ENCODE measurements at regions not wholly inside any gene's neighbourhood (a gene's known extent, or its start where the extent isn't known, plus 50 kb on each side); places are given as distances from the start of the nearest gene placed in this dataset.

- DNase-seq (ENCODE audit: low spot score): no peak
- H3K36me3 ChIP-seq (ENCODE audit: control insufficient read depth in 4 of 4, insufficient read depth in 3 of 4, low read depth in 1 of 4, low read length in 3 of 4): no peaks in the 10 kb centered on the region
Measured at GRCh38 chr11:62073061-62073460, 50.8 kb upstream of the INCENP start.

GRCh38 chr11:62071408-62071807 is 52.4 kb upstream of the INCENP start:
- no peak for DNase-seq (ENCODE audit: low spot score)
- no peaks in the 10 kb centered on the region for H3K9me3 ChIP-seq (ENCODE audit: control insufficient read depth in 4 of 4, low read length in 3 of 4)
- H3K27me3 ChIP-seq (ENCODE audit: control insufficient read depth in 4 of 4, insufficient read depth in 4 of 4, low read length in 3 of 4): no peaks in the 10 kb centered on the region
- H3K4me3 ChIP-seq (ENCODE audit: low read depth in 1 of 3, low read length in 3 of 3): no peak overlapping the region
- TF ChIP-seq HNF4A (conservative IDR thresholded peaks at IDR 0.05): no peak
- no peak for TF ChIP-seq JUND (IDR thresholded peaks at IDR 0.05)
- H3K4me1 ChIP-seq (ENCODE audit: control insufficient read depth in 4 of 4, insufficient read depth in 4 of 4, low read length in 3 of 4): no peaks in the 10 kb centered on the region
- H3K27ac ChIP-seq (ENCODE audit: low read depth in 1 of 2, low read length in 2 of 2): no peak overlapping the region
- 91% methylated on average over 3 of the region's 3 CpGs for WGBS
- H3K9ac ChIP-seq (ENCODE audit: low read depth in 1 of 2, low read length in 2 of 2): no peak overlapping the region
- no peaks in the 10 kb centered on the region for H3K36me3 ChIP-seq (ENCODE audit: control insufficient read depth in 4 of 4, insufficient read depth in 3 of 4, low read depth in 1 of 4, low read length in 3 of 4)

More at GRCh38 chr11:62073061-62073460, 50.8 kb upstream of the INCENP start:
- Histone ChIP-seq H3K9ac (ENCODE audit: low read depth in 1 of 2, low read length in 2 of 2) (no peak overlapping the region), H3K4me1 (ENCODE audit: control insufficient read depth in 4 of 4, insufficient read depth in 4 of 4, low read length in 3 of 4) (no peaks in the 10 kb centered on the region), H3K27ac (ENCODE audit: low read depth in 1 of 2, low read length in 2 of 2) (no peak overlapping the region), H3K27me3 (ENCODE audit: control insufficient read depth in 4 of 4, insufficient read depth in 4 of 4, low read length in 3 of 4) (no peaks in the 10 kb centered on the region), H3K9me3 (ENCODE audit: control insufficient read depth in 4 of 4, low read length in 3 of 4) (no peaks in the 10 kb centered on the region), H3K4me3 (ENCODE audit: low read depth in 1 of 3, low read length in 3 of 3) (no peak overlapping the region)
- 97% methylated on average over 4 of the region's 4 CpGs for WGBS
- no peak for TF ChIP-seq CTCF (IDR thresholded peaks at IDR 0.05; ENCODE audit: low read depth, low read length, missing input control)

- WGBS: 79% methylated on average over 15 of the region's 15 CpGs
- no peak for DNase-seq (ENCODE audit: low spot score)
- no peaks in the 10 kb centered on the region for H3K9me3 ChIP-seq (ENCODE audit: control insufficient read depth in 4 of 4, low read length in 3 of 4)
- no peaks in the 10 kb centered on the region for H3K36me3 ChIP-seq (ENCODE audit: control insufficient read depth in 4 of 4, insufficient read depth in 3 of 4, low read depth in 1 of 4, low read length in 3 of 4)
- no peaks in the 10 kb centered on the region for H3K4me1 ChIP-seq (ENCODE audit: control insufficient read depth in 4 of 4, insufficient read depth in 4 of 4, low read length in 3 of 4)
- H3K27me3 ChIP-seq (ENCODE audit: control insufficient read depth in 4 of 4, insufficient read depth in 4 of 4, low read length in 3 of 4): no peaks in the 10 kb centered on the region
- TF ChIP-seq, protein P1, sequence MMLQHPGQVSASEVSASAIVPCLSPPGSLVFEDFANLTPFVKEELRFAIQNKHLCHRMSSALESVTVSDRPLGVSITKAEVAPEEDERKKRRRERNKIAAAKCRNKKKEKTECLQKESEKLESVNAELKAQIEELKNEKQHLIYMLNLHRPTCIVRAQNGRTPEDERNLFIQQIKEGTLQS (IDR thresholded peaks at IDR 0.05): no peak
- TF ChIP-seq NR2F2 (IDR thresholded peaks at IDR 0.05): no peak
- no peak for TF ChIP-seq CTCF (IDR thresholded peaks at IDR 0.05; ENCODE audit: low read depth, low read length, missing input control)
- TF ChIP-seq HNF4A (conservative IDR thresholded peaks at IDR 0.05): no peak
- TF ChIP-seq YY1 (IDR thresholded peaks at IDR 0.05): no peak
- no peak for TF ChIP-seq RXRA (IDR thresholded peaks at IDR 0.05)
- TF ChIP-seq REST (IDR thresholded peaks at IDR 0.05): no peak
- TF ChIP-seq JUND (IDR thresholded peaks at IDR 0.05): no peak
- TF ChIP-seq, protein P2, sequence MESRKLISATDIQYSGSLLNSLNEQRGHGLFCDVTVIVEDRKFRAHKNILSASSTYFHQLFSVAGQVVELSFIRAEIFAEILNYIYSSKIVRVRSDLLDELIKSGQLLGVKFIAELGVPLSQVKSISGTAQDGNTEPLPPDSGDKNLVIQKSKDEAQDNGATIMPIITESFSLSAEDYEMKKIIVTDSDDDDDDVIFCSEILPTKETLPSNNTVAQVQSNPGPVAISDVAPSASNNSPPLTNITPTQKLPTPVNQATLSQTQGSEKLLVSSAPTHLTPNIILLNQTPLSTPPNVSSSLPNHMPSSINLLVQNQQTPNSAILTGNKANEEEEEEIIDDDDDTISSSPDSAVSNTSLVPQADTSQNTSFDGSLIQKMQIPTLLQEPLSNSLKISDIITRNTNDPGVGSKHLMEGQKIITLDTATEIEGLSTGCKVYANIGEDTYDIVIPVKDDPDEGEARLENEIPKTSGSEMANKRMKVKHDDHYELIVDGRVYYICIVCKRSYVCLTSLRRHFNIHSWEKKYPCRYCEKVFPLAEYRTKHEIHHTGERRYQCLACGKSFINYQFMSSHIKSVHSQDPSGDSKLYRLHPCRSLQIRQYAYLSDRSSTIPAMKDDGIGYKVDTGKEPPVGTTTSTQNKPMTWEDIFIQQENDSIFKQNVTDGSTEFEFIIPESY (IDR thresholded peaks at IDR 0.05): no peak
- no peak for TF ChIP-seq MAX (IDR thresholded peaks at IDR 0.05)
- TF ChIP-seq EGR1 (IDR thresholded peaks at IDR 0.05; ENCODE audit: low read depth in 2 of 2): no peak
- no peak for TF ChIP-seq GABPA (IDR thresholded peaks at IDR 0.05 in 1 of 2, conservative IDR thresholded peaks at IDR 0.05 in 1 of 2)
- H3K9ac ChIP-seq (ENCODE audit: low read depth in 1 of 2, low read length in 2 of 2): no peak overlapping the region
- H3K27ac ChIP-seq (ENCODE audit: low read depth in 1 of 2, low read length in 2 of 2): no peak overlapping the region
- no peak overlapping the region for H3K4me3 ChIP-seq (ENCODE audit: low read depth in 1 of 3, low read length in 3 of 3)
Measured at GRCh38 chr11:62069986-62070919, 53.6 kb upstream of the INCENP start.

All from liver (tissue), 8 donors.